Astrocyte (in vitro differentiated cells and primary cell): ENCODE measurements at regions not wholly inside any gene's neighbourhood (a gene's known extent, or its start where the extent isn't known, plus 50 kb on each side); places are given as distances from the start of the nearest gene placed in this dataset.

ENCODE experiments used
- DNase-seq: peaks from one replicate; pipeline ENCODE4 v3.0.0-alpha.2; 2010; ENCODE audit warnings: low read depth
- FAIRE-seq: peaks from 2 replicates; lab custom pipeline; 2011; peaks lifted over from hg19 to GRCh38; lab: Jason Lieb, UNC
- H2AFZ ChIP-seq: 2 replicates; pipeline ENCODE4 v1.6.0; 2012; ENCODE audit warnings: low read depth, low read length, inconsistent platforms
- H3K27ac ChIP-seq: 2 replicates; pipeline ENCODE4 v1.5.1; 2011; ENCODE audit warnings: low read depth, low read length, inconsistent platforms
- H3K27me3 ChIP-seq: 2 replicates; pipeline ENCODE4 v1.6.0; 2011; ENCODE audit warnings: low read length, inconsistent platforms; ENCODE audit not compliant: insufficient read depth
- H3K36me3 ChIP-seq: 2 replicates; pipeline ENCODE4 v1.5.1; 2011; ENCODE audit warnings: low read length, inconsistent platforms; ENCODE audit not compliant: insufficient read depth
- H3K4me1 ChIP-seq: 2 replicates; pipeline ENCODE4 v1.5.1; 2011; ENCODE audit warnings: low read length, inconsistent platforms; ENCODE audit not compliant: insufficient read depth
- H3K4me2 ChIP-seq: 2 replicates; pipeline ENCODE4 v1.6.0; 2012; ENCODE audit warnings: low read length, inconsistent platforms
- H3K4me3 ChIP-seq: 2 replicates; pipeline ENCODE4 v1.5.1; 2011; ENCODE audit warnings: low read depth, mild to moderate bottlenecking, low read length, inconsistent platforms; ENCODE audit not compliant: insufficient read depth
- H3K79me2 ChIP-seq: 2 replicates; pipeline ENCODE4 v1.6.0; 2012; ENCODE audit warnings: mild to moderate bottlenecking, low read length, inconsistent platforms; ENCODE audit not compliant: insufficient read depth
- H3K9ac ChIP-seq: 2 replicates; pipeline ENCODE4 v1.6.0; 2012; ENCODE audit warnings: mild to moderate bottlenecking, low read length, inconsistent platforms
- H3K9me3 ChIP-seq: 2 replicates; pipeline ENCODE4 v1.5.1; 2012; ENCODE audit warnings: low read depth, mild to moderate bottlenecking, low read length, inconsistent platforms; ENCODE audit not compliant: insufficient read depth
- H4K20me1 ChIP-seq: 2 replicates; pipeline ENCODE4 v1.6.0; 2012; ENCODE audit warnings: low read length, inconsistent platforms; ENCODE audit not compliant: insufficient read depth
- H3K27ac Mint-ChIP-seq: one replicate; pipeline ENCODE4 v1.8.0; 2021; ENCODE audit warnings: mild to moderate bottlenecking, mixed read lengths; ENCODE audit not compliant: unreplicated experiment
- H3K27me3 Mint-ChIP-seq: one replicate; pipeline ENCODE4 v1.8.0; 2021; ENCODE audit warnings: low read depth, mixed read lengths; ENCODE audit not compliant: unreplicated experiment
- H3K36me3 Mint-ChIP-seq: one replicate; pipeline ENCODE4 v1.8.0; 2021; ENCODE audit warnings: low read depth, mixed read lengths; ENCODE audit not compliant: unreplicated experiment
- H3K4me1 Mint-ChIP-seq: one replicate; pipeline ENCODE4 v1.8.0; 2021; ENCODE audit warnings: low read depth, mixed read lengths; ENCODE audit not compliant: unreplicated experiment
- H3K4me3 Mint-ChIP-seq: one replicate; pipeline ENCODE4 v1.8.0; 2021; ENCODE audit warnings: mild to moderate bottlenecking, moderate library complexity, mixed read lengths; ENCODE audit not compliant: unreplicated experiment
- H3K9me3 Mint-ChIP-seq: one replicate; pipeline ENCODE4 v1.8.0; 2021; ENCODE audit warnings: mild to moderate bottlenecking, mixed read lengths; ENCODE audit not compliant: unreplicated experiment
- CTCF ChIP-seq: IDR thresholded peaks from 2 replicates; pipeline ENCODE4 v1.5.1; 2011; ENCODE audit warnings: low read depth, mild to moderate bottlenecking, inconsistent platforms, low read length, moderate library complexity; ENCODE audit not compliant: insufficient read depth
- EZH2 ChIP-seq: IDR thresholded peaks from 2 replicates; pipeline ENCODE4 v1.6.1; 2012; ENCODE audit warnings: mild to moderate bottlenecking, low read length, inconsistent platforms; ENCODE audit not compliant: insufficient read depth

GRCh38 chr2:129819855-129820254 is 159.6 kb upstream of the RAB6C start:
- H3K9me3 ChIP-seq, result peaks cover 4% of the 10 kb centered on the region
- no peak for FAIRE-seq
- no peak overlapping the region for H3K4me3 ChIP-seq

DNA sequence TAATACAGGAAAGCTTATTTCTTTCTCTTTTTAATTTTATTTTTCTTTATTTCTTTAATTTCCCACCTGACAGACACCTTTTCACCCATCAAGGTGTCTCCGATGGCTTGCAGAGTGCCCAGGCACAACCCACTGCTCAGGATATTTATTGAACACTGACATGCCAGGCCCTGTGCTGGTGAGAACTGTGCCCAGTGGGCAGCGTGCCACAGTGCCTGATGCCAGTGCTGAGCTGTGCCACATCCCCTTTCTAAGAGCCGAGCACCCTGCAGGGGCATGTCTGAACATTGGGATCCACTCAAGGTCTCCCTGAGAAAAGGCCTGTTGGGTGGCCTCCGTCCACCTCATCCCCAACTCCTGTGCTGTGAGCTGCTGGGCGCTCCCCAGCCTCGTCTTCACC is 158.6 kb upstream of the RAB6C start:
- Mint-ChIP-seq H3K4me3 (no peak overlapping the region), H3K9me3 (peaks cover under 1% of the 10 kb centered on the region), H3K4me1 (no peaks in the 10 kb centered on the region), H3K36me3 (no peaks in the 10 kb centered on the region), H3K27me3 (no peaks in the 10 kb centered on the region), H3K27ac (no peak overlapping the region)
- no peaks in the 10 kb centered on the region for H3K27me3 ChIP-seq
- H3K36me3 ChIP-seq, result no peaks in the 10 kb centered on the region
- H3K9me3 ChIP-seq, result no peaks in the 10 kb centered on the region
- H3K27ac ChIP-seq, result no peak overlapping the region
- FAIRE-seq, result no peak
- H3K4me3 ChIP-seq, result no peak overlapping the region
- H4K20me1 ChIP-seq, result no peaks in the 10 kb centered on the region
- DNase-seq, result no peak
- no peak overlapping the region for H2AFZ ChIP-seq
- no peaks in the 10 kb centered on the region for H3K4me1 ChIP-seq
- no peak for TF ChIP-seq EZH2
- TF ChIP-seq CTCF, result no peak
- no peaks in the 10 kb centered on the region for H3K79me2 ChIP-seq
- no peak overlapping the region for H3K9ac ChIP-seq
- H3K4me2 ChIP-seq, result no peak overlapping the region

More at GRCh38 chr2:129819855-129820254, 159.6 kb upstream of the RAB6C start:
- no peak overlapping the region for H3K27ac Mint-ChIP-seq
- H3K4me3 Mint-ChIP-seq, result no peak overlapping the region
- H3K27ac ChIP-seq, result no peak overlapping the region
- H2AFZ ChIP-seq, result no peak overlapping the region
- H3K79me2 ChIP-seq, result no peaks in the 10 kb centered on the region
- H3K4me1 ChIP-seq, result no peaks in the 10 kb centered on the region
- no peaks in the 10 kb centered on the region for H3K36me3 Mint-ChIP-seq
- TF ChIP-seq CTCF (no peak), EZH2 (no peak)
- H3K36me3 ChIP-seq, result no peaks in the 10 kb centered on the region
- no peak overlapping the region for H3K9ac ChIP-seq
- no peaks in the 10 kb centered on the region for H3K27me3 Mint-ChIP-seq
- H3K4me2 ChIP-seq, result no peak overlapping the region
- H3K9me3 Mint-ChIP-seq, result peaks cover 3% of the 10 kb centered on the region
- H4K20me1 ChIP-seq, result no peaks in the 10 kb centered on the region
- H3K4me1 Mint-ChIP-seq, result no peaks in the 10 kb centered on the region
- H3K27me3 ChIP-seq, result no peaks in the 10 kb centered on the region
- DNase-seq, result no peak

- Mint-ChIP-seq H3K9me3 (no peaks in the 10 kb centered on the region), H3K4me3 (no peak overlapping the region), H3K27me3 (no peaks in the 10 kb centered on the region), H3K36me3 (no peaks in the 10 kb centered on the region), H3K4me1 (no peaks in the 10 kb centered on the region), H3K27ac (no peak overlapping the region)
- no peak overlapping the region for H3K4me2 ChIP-seq
- H3K27ac ChIP-seq, result no peak overlapping the region
- H4K20me1 ChIP-seq, result no peaks in the 10 kb centered on the region
- no peaks in the 10 kb centered on the region for H3K9me3 ChIP-seq
- H3K79me2 ChIP-seq, result no peaks in the 10 kb centered on the region
- TF ChIP-seq CTCF, result no peak
- TF ChIP-seq EZH2, result no peak
- H3K36me3 ChIP-seq, result no peaks in the 10 kb centered on the region
- H3K9ac ChIP-seq, result no peak overlapping the region
- H3K4me1 ChIP-seq, result no peaks in the 10 kb centered on the region
- no peak overlapping the region for H2AFZ ChIP-seq
- no peaks in the 10 kb centered on the region for H3K27me3 ChIP-seq
- FAIRE-seq (no peak), DNase-seq (no peak)
- no peak overlapping the region for H3K4me3 ChIP-seq
These were observed 158.0 kb upstream of the RAB6C start for GRCh38 chr2:129821445-129821844.
